ENCODE measurements at regions not wholly inside any gene's neighbourhood (a gene's known extent, or its start where the extent isn't known, plus 50 kb on each side); places are given as distances from the start of the nearest gene placed in this dataset.

GRCh38 chr7:21365866-21366624, 61.8 kb upstream of the SP4 start:
- DNase-seq = no peak

- DNase-seq = no peak
These were observed 60.8 kb upstream of the SP4 start for GRCh38 chr7:21367081-21367480.

GRCh38 chr7:21367537-21367936, 60.3 kb upstream of the SP4 start:
- no peak for DNase-seq

GRCh38 chr7:21368317-21368716, 59.6 kb upstream of the SP4 start:
- DNase-seq = no peak

DNA sequence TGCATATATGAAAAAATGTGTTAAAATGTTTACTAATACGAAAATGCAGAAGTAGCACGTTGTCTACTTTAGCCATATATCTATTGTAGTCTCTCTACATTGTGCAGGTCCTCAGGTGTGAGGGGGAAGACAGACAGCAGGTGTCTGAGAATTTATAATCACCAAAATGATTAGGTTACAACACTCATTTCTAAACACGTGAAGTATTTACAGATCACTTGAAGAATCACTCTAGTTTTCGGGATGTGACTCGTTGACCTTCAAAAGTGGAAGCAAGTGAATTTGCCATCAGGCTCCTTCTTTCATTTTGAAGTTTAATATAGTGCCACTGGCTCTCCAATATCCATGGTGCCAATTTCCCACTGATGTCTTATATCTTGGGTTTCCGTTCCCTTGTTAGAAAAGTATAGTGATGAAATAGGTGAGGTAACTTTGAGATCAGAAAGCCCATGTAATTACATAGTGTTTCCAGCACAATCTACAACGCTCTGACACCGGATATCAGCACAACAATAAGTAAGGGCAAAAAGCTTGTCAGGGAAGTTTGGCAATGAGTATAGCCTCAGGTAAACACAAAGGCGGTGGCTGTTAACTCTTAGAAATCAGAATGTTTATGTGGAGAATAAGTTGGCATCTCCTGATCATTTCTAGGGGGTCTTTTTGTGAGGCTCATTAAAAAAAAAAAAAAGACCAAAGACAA, 57.5 kb upstream of the SP4 start:
- no peak for DNase-seq

GRCh38 chr7:21371360-21371759, 56.5 kb upstream of the SP4 start:
- no peak for DNase-seq

DNA sequence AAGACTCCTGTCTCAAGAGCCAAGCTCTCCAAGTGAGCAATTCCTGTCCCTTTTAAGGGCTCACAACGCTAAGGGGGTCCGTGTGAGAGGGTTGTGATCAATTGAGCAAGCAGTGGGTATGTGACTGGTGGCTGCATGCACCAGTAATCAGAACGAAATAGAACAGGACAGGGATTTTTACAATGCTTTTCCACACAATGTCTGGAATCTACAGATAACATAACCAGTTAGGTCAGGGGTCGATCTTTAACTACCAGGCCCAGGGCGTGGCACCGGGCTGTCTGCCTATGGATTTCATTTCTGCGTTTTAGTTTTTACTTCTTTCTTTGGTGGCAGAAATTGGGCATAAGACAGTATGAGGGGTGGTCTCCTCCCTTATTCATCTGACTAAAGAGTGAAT, 54.9 kb upstream of the SP4 start:
- DNase-seq = no peak

- DNase-seq = no peak
These were observed 53.7 kb upstream of the SP4 start for GRCh38 chr7:21374134-21374533.

- no peak for DNase-seq
These were observed 50.3 kb upstream of the SP4 start for GRCh38 chr7:21377545-21377944.
